Ovary (tissue), 7 donors: ENCODE measurements at regions not wholly inside any gene's neighbourhood (a gene's known extent, or its start where the extent isn't known, plus 50 kb on each side); places are given as distances from the start of the nearest gene placed in this dataset.

Experiments used
- DNase-seq, 5 donors: peaks; one replicate each; pipeline ENCODE4 v3.0.0-alpha.2; 2019 to 2020
- H3K27ac ChIP-seq, 2 donors: fragments of 200-600 bp; one replicate each; pipeline versions ENCODE4 v1.5.1 to v1.8.0; 2019 to 2022
- H3K27me3 ChIP-seq: fragments of 200-600 bp; one replicate; pipeline ENCODE4 v1.8.0; 2022
- H3K36me3 ChIP-seq: fragments of 200-600 bp; sonication (generic); one replicate; pipeline ENCODE4 v1.5.1; 2019
- H3K4me1 ChIP-seq: one replicate; pipeline ENCODE4 v1.8.1; 2013; ENCODE audit warnings: mild to moderate bottlenecking, moderate library complexity; ENCODE audit not compliant: insufficient read depth
- H3K4me3 ChIP-seq: fragments of 200-600 bp; sonication (generic); one replicate; pipeline ENCODE4 v1.5.1; 2017
- H3K9me3 ChIP-seq, 2 donors: fragments of 200-600 bp in 1 of 2; sonication (generic) in 1 of 2; one replicate each; pipeline versions ENCODE4 v1.5.1 to v1.8.1; 2013 to 2019; ENCODE audit warnings: mild to moderate bottlenecking in 1 of 2, moderate library complexity in 1 of 2
- EP300 ChIP-seq: sonication (generic); formaldehyde crosslinking; IDR thresholded peaks from one replicate; pipeline ENCODE4 v1.6.1; 2017; ENCODE audit warnings: antibody characterized with exemption
- POLR2A ChIP-seq: fragments of 450-650 bp; IDR thresholded peaks from one replicate; pipeline ENCODE4 v1.6.1; 2017; ENCODE audit warnings: antibody characterized with exemption, mild to moderate bottlenecking, moderate library complexity
- WGBS, 3 donors: extraction: QIAGEN DNeasy Blood & Tissue Kit in 1 of 3; methylation state at CpG; one replicate each; pipeline versions ENCODE4 v1.1.5 to v1.1.7; 2013 to 2017; 5-methylcytosine and 5-hydroxymethylcytosine counted together
- intact Hi-C, 4 donors: fragments of 100-400 bp; cut with DNase I; formaldehyde crosslinking; loops; one replicate each; pipeline versions ENCODE4 v1.11.0 to v1.15.1; 2022 to 2023
- TF ChIP-seq, protein P1 (sequence below), 3 donors: fragments of 450-650 bp in 2 of 3; fragments of 200-600 bp in 1 of 3; IDR thresholded peaks; one replicate each; pipeline versions ENCODE4 v1.5.1 to v1.8.0; 2016 to 2022; ENCODE audit warnings: antibody characterized with exemption in 3 of 3, mild to moderate bottlenecking in 1 of 3
- donor health status: DM: no; HTN: no; CAD: no; lungs with moderate emphysema.
- donor health status: DM: no; HTN: no; CAD: no.
- donor health status: Bipolar disorder and iron deficiency.
- donor health status: DM: no; HTN: no; CAD: no.
- donor health status: DM: yes; HTN: yes; CAD: no.

DNA sequence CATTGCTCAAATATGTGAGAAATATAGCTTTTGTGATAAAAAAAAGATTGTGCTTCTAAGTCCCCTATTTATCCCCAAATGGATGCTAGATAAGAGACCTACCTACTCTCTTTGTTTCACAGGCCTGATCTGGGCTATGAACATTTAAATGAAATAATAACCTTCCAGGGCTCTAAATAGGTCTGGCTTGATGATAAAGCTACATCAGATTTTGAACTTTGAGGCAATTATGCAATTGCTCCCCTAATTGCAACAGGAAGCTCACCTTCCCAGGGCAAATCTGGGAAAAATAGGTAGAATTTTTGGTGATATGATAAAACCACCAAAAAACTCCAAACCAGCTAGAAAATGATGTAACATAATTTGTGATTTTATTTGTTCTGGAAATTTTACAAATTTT, 624.5 kb downstream of the PKHD1 start:
- H3K27me3 ChIP-seq = no peaks in the 10 kb centered on the region
- intact Hi-C loops = no loop called here
- TF ChIP-seq POLR2A = no peak
- no peaks in the 10 kb centered on the region for H3K36me3 ChIP-seq
- DNase-seq = no peak
- H3K4me3 ChIP-seq = no peak overlapping the region
- H3K27ac ChIP-seq = no peak overlapping the region
- H3K4me1 ChIP-seq = no peaks in the 10 kb centered on the region
- no peaks in the 10 kb centered on the region for H3K9me3 ChIP-seq

DNA sequence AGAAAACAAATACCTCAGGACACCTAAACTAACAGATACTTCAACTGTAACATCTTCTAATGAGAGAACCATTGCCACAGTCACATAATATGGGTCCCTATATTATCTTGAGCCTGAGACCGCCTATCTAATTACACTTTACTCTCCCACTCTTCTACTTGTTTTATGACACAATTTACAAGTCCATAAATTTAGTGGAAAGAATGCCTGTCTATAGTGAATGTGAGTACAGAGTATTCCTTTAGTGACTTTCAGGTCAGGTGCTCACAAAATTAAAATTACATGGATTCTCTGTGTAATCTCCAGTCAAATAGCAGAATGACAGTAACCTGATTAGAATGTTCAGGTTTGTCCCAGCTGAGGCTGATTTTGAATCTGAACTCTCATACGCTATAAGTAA, 624.1 kb downstream of the PKHD1 start:
- WGBS, 3 donors = 74 to 76% (median 74%) methylated on average over 2 of the region's 2 CpGs
- no peaks in the 10 kb centered on the region for H3K4me1 ChIP-seq
- no peaks in the 10 kb centered on the region for H3K9me3 ChIP-seq
- TF ChIP-seq, protein P1, sequence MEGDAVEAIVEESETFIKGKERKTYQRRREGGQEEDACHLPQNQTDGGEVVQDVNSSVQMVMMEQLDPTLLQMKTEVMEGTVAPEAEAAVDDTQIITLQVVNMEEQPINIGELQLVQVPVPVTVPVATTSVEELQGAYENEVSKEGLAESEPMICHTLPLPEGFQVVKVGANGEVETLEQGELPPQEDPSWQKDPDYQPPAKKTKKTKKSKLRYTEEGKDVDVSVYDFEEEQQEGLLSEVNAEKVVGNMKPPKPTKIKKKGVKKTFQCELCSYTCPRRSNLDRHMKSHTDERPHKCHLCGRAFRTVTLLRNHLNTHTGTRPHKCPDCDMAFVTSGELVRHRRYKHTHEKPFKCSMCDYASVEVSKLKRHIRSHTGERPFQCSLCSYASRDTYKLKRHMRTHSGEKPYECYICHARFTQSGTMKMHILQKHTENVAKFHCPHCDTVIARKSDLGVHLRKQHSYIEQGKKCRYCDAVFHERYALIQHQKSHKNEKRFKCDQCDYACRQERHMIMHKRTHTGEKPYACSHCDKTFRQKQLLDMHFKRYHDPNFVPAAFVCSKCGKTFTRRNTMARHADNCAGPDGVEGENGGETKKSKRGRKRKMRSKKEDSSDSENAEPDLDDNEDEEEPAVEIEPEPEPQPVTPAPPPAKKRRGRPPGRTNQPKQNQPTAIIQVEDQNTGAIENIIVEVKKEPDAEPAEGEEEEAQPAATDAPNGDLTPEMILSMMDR (IDR thresholded peaks at IDR 0.05) = no peak
- no peak for TF ChIP-seq POLR2A
- TF ChIP-seq EP300 = no peak
- no peak for DNase-seq
- intact Hi-C loops = no loop called here
- H3K27me3 ChIP-seq = no peaks in the 10 kb centered on the region
- H3K4me3 ChIP-seq = no peak overlapping the region
- H3K27ac ChIP-seq = no peak overlapping the region
- no peaks in the 10 kb centered on the region for H3K36me3 ChIP-seq

DNA sequence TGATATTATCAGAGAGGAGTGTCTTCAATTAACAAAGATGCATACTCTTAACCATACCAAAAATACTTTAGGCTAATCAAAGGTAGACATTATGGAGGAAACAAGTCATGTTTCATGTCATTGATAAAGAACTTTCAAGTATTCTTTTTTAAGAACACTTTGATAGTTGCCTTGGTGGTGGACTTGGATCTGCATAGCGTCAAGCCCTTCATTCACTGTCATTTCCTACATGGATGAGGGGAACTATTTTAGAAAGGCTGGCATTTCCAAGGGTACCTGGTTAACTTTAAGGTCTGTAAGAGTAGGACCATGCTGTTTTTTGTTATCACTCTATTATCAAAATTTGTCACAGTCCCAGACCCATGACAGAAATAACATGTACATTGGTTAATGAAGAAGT, 622.5 kb downstream of the PKHD1 start:
- H3K4me1 ChIP-seq = no peaks in the 10 kb centered on the region
- no peaks in the 10 kb centered on the region for H3K27me3 ChIP-seq
- H3K4me3 ChIP-seq = no peak overlapping the region
- TF ChIP-seq EP300 (no peak), POLR2A (no peak)
- TF ChIP-seq, protein P1 (IDR thresholded peaks at IDR 0.05) = no peak
- H3K36me3 ChIP-seq = no peaks in the 10 kb centered on the region
- intact Hi-C loops = no loop called here
- H3K27ac ChIP-seq = no peak overlapping the region
- no peaks in the 10 kb centered on the region for H3K9me3 ChIP-seq
- no peak for DNase-seq
- WGBS, 3 donors = 91 to 94% (median 92%) methylated on average over 1 of the region's 1 CpG

DNA sequence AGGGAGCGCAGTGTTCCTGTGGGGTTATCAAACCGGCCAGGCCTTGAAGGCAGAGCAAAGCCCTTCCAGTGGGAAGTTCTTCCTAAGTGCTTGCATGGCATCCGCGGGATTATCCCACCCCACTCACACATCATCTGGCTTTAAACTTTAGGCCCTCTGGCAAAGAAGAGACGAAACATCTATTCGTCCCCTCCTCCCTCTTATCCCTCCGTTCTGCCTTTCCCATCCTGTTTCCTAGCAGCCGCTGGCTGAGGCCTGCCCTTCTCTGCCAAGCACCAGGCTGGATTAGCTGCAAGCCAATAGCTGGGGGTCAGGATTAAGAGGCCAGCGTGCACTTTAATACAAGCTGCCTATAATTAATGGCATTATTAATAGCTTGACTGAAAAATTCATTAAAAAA, 621.0 kb downstream of the PKHD1 start:
- no peaks in the 10 kb centered on the region for H3K9me3 ChIP-seq
- TF ChIP-seq EP300 = no peak
- TF ChIP-seq, protein P1 (IDR thresholded peaks at IDR 0.05) = no peak
- TF ChIP-seq POLR2A = no peak
- DNase-seq = no peak
- H3K4me3 ChIP-seq = no peak overlapping the region
- H3K27me3 ChIP-seq = no peaks in the 10 kb centered on the region
- H3K27ac ChIP-seq = no peak overlapping the region
- H3K4me1 ChIP-seq = no peaks in the 10 kb centered on the region
- no peaks in the 10 kb centered on the region for H3K36me3 ChIP-seq
- WGBS, 3 donors = 79 to 87% (median 80%) methylated on average over 9 of the region's 9 CpGs
- intact Hi-C loops = no loop called here

DNA sequence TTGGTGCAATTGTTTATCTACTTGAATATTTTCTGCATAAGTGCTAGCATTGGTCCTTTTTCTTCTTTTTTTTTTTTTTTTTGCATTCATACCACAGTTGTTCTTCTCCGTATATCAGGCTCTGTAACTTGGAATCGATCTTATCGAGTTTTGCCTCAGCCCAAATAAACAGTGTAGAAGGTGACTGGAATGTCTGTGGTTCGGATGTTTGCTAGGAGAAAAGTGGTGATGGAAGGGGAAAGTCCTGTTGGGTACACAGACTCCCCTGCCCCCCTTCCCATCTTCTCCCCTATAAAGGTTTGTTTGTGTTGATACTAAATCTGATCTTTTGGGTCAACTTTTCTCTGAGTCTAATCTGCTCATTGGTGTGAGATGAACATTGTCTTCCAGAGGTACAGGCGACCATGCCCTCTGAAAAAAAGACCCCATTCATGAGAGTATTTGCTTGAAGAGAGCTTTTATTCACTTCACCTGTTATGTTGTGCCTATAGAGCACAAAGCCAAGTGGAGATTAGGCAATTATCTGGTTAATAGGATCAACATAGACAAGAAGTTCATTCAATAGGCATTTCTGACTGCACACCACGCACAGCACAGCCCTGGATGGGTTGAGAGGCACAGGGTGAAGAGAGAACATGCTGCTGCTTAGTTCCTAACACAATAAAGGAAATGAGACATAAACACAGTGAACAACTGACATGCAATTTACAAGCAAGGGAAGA, 620.0 kb downstream of the PKHD1 start:
- H3K27me3 ChIP-seq = no peaks in the 10 kb centered on the region
- H3K4me3 ChIP-seq = no peak overlapping the region
- no peaks in the 10 kb centered on the region for H3K36me3 ChIP-seq
- H3K9me3 ChIP-seq = no peaks in the 10 kb centered on the region
- TF ChIP-seq, protein P1 (IDR thresholded peaks at IDR 0.05) = no peak
- no peak for TF ChIP-seq EP300
- no peak for TF ChIP-seq POLR2A
- WGBS, 3 donors = 68 to 71% (median 68%) methylated on average over 6 of the region's 6 CpGs
- no peak for DNase-seq
- intact Hi-C loops = no loop called here
- no peak overlapping the region for H3K27ac ChIP-seq
- no peaks in the 10 kb centered on the region for H3K4me1 ChIP-seq
